ENCODE measurements at regions not wholly inside any gene's neighbourhood (a gene's known extent, or its start where the extent isn't known, plus 50 kb on each side); places are given as distances from the start of the nearest gene placed in this dataset.

DNA sequence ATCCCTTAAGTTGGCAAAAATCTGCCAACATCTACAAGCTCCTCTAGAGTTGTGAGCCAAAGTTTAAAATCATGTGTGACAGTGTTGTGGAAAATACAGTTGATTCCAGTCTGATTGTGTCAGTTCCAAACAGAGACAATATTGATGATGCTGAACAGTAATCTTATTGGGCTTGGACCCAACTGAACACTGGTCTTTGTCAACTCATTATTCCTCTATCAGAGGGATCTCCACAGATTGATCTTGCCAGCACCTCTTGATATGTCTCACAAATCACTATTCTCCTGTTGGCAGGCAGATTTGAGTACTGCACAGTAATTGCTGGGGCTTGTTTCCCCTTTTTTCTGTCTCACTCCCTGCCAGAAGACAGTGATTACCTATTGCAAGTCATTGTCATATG lies 326.6 kb upstream of the DPH6 start:
- no peak for FAIRE-seq

- no peak for FAIRE-seq
Measured at GRCh38 chr15:35874260-35874905, 328.4 kb upstream of the DPH6 start.

GRCh38 chr15:35876762-35877161 lies 330.8 kb upstream of the DPH6 start:
- FAIRE-seq = no peak

DNA sequence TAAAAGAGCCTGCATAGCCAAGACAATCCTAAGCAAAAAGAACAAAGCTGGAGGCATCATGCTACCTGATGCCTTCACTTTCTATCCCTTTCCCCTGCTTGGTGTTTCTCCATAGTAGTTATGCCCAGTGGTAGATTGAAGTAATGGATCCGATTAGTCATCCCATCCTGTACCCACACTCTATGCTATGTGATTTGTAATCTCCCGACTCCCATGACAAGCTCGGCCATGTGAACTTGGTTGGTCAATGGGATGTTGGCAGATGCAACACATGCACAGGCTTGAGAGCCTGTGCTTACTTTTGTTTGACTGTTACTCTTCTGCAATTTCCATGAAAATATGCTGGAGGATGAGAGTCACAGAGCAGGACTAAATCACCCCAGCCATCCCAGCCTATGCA lies 334.9 kb upstream of the DPH6 start:
- no peak for FAIRE-seq

DNA sequence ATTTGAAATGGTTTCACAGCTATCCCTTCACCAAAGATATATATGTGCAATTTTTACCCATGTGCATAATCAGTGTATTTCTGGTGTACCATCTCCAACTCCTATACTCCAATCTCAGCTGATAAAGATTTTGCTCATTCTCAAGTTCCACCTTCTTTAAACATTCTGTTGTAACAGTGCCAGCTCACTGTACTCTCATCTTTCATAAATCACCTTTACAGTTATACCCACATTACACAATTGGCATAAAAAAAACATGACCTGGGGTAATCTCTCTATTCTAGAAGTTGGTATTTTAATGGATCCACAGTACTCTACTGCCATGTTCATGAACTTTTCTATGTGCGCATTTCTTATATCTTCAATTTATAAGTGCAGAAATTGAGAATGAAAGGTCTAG lies 339.9 kb upstream of the DPH6 start:
- FAIRE-seq = no peak

- no peak for FAIRE-seq
Measured at GRCh38 chr15:35886765-35887164, 340.8 kb upstream of the DPH6 start.

DNA sequence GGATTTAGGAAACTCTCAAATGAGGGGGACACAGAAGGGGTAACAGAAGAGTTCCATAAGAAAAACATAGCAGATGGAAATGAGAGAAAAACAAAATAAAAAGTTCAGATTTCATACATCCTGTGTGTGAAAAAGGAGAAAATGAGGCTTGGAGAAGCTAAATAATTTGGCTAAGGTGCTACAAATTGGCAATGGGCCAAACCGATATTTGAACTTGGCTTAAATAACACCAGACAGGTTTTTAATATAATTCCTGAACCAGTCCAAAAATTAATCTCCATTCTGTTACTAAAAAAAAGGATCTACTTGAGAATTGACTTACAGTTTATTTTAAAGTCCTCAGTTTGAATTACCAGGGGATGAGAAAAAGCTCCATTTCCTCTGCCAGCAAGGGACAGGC lies 342.9 kb upstream of the DPH6 start:
- no peak for FAIRE-seq

GRCh38 chr15:35907511-35907910 lies 361.5 kb upstream of the DPH6 start:
- FAIRE-seq = no peak

DNA sequence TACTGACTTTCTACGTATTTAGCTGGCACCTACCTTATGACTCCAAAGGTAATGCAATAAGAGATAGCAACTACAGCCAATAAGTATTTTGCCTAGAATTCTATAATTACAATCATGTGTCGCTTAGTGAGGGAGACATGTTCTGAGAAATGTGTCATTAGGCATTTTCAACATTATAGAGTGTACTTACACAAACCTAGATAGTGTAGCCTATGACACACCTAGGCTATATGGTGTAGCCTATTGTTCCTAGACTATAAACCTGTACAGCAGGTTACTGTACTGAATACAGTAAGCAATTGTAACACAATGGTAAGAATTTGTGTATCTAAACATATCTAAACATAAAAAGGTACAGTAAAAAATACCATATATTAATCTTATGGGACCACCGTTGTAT lies 363.4 kb upstream of the DPH6 start:
- FAIRE-seq = no peak

- no peak for FAIRE-seq
Measured at GRCh38 chr15:35910227-35910626, 364.3 kb upstream of the DPH6 start.

DNA sequence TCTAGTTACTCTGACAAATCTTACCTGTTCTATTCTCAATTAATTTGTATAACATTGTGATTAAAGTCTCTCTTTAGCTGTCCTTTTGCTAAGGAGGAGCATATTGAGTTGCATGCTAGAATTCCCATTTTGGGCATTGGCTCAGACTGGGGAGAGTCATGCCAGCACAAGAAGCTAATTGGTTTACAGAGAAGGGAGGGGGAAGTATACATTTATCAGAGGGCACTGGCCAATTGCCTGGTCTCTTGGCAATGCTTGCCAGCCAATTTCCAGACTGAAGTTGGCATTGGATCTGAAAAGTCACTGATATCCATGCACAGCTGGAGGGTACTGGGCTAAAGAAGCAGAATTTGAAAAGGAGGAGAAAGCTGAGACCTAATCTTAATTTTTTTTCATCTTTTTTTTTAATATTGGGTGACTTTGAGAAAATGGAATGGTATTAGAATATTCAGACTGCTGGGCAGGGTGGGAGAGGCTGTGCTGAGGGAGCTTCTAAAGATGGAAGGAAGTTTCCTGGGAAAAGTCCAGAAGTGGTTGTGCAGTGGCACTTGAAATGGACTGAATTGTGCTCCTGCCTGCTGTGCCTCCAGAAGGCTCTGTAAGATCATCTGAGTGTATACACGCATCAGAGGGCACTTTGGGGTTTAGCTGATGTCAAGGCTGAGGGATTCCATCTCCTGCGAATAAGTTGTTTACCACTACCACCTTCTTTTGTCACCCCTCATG lies 365.2 kb upstream of the DPH6 start:
- FAIRE-seq = no peak

GRCh38 chr15:35912196-35912595 lies 366.2 kb upstream of the DPH6 start:
- no peak for FAIRE-seq

GRCh38 chr15:35914573-35914972 lies 368.6 kb upstream of the DPH6 start:
- FAIRE-seq = no peak

GRCh38 chr15:35921046-35921445 lies 375.1 kb upstream of the DPH6 start:
- no peak for FAIRE-seq

DNA sequence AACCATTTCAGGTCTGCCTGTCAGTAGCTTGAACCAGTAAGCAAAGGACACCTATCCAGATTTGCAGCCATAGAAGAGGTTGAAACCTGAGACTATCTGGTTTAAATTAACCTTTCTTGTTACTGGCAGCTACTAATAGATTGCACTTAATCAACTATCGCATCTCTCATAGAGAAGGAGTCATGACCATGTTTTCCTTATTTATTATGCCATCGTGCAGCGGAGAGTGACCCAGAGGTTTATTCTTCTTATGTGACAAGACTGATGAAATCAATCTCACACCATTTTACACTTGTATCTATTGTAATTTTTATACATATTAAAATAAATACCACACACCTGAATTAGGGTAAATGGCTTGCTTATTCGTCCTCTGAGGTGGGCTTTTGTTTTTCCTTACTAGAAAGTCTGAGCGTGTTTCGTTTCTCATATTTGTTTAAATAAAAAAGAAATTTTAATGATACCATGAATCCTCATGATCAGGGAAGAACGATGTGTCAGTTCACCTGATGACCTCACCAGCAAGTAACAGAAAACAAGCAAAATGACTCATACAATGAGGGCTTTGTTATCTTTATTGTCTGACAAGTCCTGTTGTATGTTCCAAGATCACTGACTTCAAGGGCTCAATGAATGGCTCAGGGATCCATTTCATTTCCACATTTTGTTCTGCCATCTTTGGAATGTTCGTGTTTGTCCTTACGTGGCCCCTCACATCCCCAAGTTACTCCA lies 379.5 kb upstream of the DPH6 start:
- no peak for FAIRE-seq

- FAIRE-seq = no peak
Measured at GRCh38 chr15:35926007-35926380, 380.0 kb upstream of the DPH6 start.

DNA sequence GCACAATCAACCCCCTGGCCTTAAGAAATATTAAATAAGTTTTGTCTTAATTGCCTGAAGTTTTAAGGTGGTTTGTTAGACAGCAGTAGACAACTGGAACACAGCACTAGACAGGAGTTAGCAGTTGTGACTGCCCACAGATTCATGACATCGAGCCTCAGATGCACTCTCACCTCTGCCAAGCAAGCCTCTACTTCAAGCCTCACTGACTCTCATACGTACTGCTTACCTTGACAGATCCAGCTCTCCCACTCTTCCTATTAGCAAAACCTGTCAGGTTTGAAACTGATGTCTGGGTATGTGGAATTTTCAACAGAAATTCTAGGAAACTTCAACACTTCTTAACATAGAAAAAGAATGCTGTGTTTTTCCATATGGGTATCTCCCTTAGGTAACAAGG lies 382.9 kb upstream of the DPH6 start:
- FAIRE-seq = no peak

- no peak for FAIRE-seq
Measured at GRCh38 chr15:35929740-35930444, 383.9 kb upstream of the DPH6 start.

DNA sequence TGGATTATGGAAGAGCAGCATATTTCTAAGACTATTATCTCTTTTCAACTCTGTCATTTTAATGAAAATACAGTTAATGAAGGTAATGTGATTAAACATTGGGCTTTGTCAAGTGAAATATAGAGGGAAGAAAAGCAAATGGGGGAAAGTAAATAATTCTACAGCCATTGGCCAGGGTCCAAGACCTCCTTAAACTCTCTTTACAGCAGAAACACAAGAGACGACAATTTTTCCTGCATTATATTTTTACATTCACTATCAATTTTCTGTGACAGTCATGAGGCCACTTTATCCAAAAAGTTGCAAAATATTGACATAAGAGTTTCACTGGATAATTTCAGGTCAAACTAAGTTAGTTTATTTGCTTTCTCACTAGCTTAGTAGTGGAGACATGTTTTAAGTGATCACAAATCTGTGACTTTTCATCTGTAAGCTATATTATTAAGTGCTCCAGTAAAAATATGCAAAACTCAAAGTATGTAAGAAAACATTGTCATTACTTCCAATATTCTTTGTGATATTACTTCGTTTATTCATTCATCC lies 385.9 kb upstream of the DPH6 start:
- FAIRE-seq = no peak

- FAIRE-seq = no peak
Measured at GRCh38 chr15:35932531-35932930, 386.6 kb upstream of the DPH6 start.

DNA sequence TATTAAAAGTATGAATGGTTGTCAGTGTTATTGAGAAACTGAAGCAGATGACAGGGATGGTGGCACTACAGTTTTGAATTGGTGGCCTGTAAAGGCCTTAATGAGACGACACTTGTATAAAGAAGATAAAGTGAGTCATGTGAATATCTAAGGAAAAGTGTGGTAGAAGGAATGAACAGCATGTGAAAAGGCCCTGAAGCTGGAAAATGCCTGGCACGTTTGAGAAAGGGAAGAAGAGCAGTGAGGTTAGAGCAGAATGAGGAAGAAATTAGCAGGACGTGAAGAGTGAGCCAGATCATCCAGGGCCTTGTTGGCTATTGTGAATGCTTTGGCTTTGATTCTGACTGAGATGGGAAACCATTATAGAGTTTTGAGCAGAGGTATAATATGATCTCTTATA lies 387.6 kb upstream of the DPH6 start:
- FAIRE-seq = no peak

- no peak for FAIRE-seq
Measured at GRCh38 chr15:35934383-35935049, 388.6 kb upstream of the DPH6 start.

- FAIRE-seq = no peak
Measured at GRCh38 chr15:35936284-35936683, 390.3 kb upstream of the DPH6 start.

All from A204.1 (cell line).